SH-SY5Y (cell line): ENCODE measurements at regions not wholly inside any gene's neighbourhood (a gene's known extent, or its start where the extent isn't known, plus 50 kb on each side); places are given as distances from the start of the nearest gene placed in this dataset.

Experiments used
- GATA2 ChIP-seq: IDR thresholded peaks from 2 replicates; pipeline ENCODE4 v1.6.1; 2011; ENCODE audit warnings: mild to moderate bottlenecking, low read depth, low read length
- GATA3 ChIP-seq: IDR thresholded peaks from 2 replicates; pipeline ENCODE4 v1.6.1; 2011; ENCODE audit warnings: low read depth, mild to moderate bottlenecking, low read length, moderate library complexity

DNA sequence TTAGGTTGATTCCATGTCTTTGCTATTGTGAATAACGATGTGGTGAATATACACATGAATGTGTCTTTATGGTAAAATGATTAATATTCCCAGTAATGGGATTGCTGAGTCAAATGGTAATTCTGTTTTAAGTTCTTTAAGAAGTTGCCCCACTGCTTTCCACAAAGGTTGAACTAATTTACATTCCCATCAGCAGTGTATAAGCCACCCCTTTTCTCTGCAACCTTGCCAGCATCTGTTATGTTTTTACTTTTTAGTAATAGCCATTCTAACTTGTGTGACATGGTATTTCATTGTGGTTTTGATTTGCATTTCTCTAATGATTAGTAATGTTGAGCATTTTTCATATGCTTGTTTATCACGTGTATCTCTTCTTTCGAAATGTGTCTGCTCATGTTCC lies 503.3 kb downstream of the PCDH18 start:
- TF ChIP-seq GATA2 (no peak), GATA3 (no peak)
